H1 (cell line): ENCODE measurements at regions not wholly inside any gene's neighbourhood (a gene's known extent, or its start where the extent isn't known, plus 50 kb on each side); places are given as distances from the start of the nearest gene placed in this dataset.

Source experiments
- CTCF ChIA-PET: fragments of 300-600 bp; sonication (Branson Sonifier 250); formaldehyde crosslinking; loops from one replicate; lab custom pipeline; 2021; ENCODE audit not compliant: partially characterized antibody; lab: Charles Lee
- POLR2A ChIA-PET: fragments of 300-600 bp; sonication (Branson Sonifier 250); formaldehyde crosslinking; loops from one replicate; lab custom pipeline; 2021; ENCODE audit warnings: inconsistent platforms; ENCODE audit not compliant: partially characterized antibody; lab: Charles Lee
- DNase-seq, 2 experiments: peaks; one replicate each; pipeline versions ENCODE4 v3.0.0 to v3.0.0-alpha.2; 2010 to 2022; ENCODE audit warnings: low spot score in 2 of 2, low read depth in 1 of 2, mixed read lengths in 1 of 2
- FAIRE-seq: peaks from 2 replicates; lab custom pipeline; 2011; peaks lifted over from hg19 to GRCh38; lab: Jason Lieb, UNC
- H2AFZ ChIP-seq: 2 replicates; pipeline ENCODE4 v1.8.1; 2012; ENCODE audit warnings: low read length, inconsistent platforms
- H2AK5ac ChIP-seq: 2 replicates; pipeline ENCODE4 v1.6.1; 2013; ENCODE audit warnings: low read depth, low read length
- H2BK120ac ChIP-seq: replicated peaks from 2 replicates; pipeline ENCODE3; 2013; ENCODE audit warnings: low read depth, low read length, inconsistent platforms
- H2BK12ac ChIP-seq: 2 replicates; pipeline ENCODE4 v1.6.1; 2013; ENCODE audit warnings: low read depth, low read length
- H2BK15ac ChIP-seq: 2 replicates; pipeline ENCODE4 v1.6.1; 2013; ENCODE audit warnings: low read length
- H2BK20ac ChIP-seq: 2 replicates; pipeline ENCODE4 v1.6.1; 2013; ENCODE audit warnings: low read length
- H2BK5ac ChIP-seq: 2 replicates; pipeline ENCODE4 v1.6.1; 2013; ENCODE audit warnings: low read depth, low read length
- H3K14ac ChIP-seq: 2 replicates; pipeline ENCODE4 v1.6.1; 2013; ENCODE audit warnings: inconsistent platforms; ENCODE audit not compliant: insufficient read length
- H3K18ac ChIP-seq: 2 replicates; pipeline ENCODE4 v1.6.1; 2013; ENCODE audit warnings: low read length; ENCODE audit errors: extremely low read depth
- H3K23ac ChIP-seq: 2 replicates; pipeline ENCODE4 v1.6.1; 2013; ENCODE audit warnings: inconsistent platforms; ENCODE audit not compliant: insufficient read length
- H3K23me2 ChIP-seq: 2 replicates; pipeline ENCODE4 v1.6.1; 2013; ENCODE audit warnings: low read depth, low read length
- H3K27ac ChIP-seq: 2 replicates; pipeline ENCODE4 v1.6.1; 2011; ENCODE audit warnings: low read depth, low read length, inconsistent platforms
- H3K27me3 ChIP-seq, 4 experiments: replicated peaks in 1 of 4; 1 replicate in 1 of 4; 2 replicates in 3 of 4; pipeline versions ENCODE4 v1.6.1 to v1.8.1; 2011 to 2013; ENCODE audit warnings: low read length in 3 of 4, mild to moderate bottlenecking in 3 of 4, inconsistent platforms in 2 of 4, mixed read lengths in 2 of 4, moderate library complexity in 1 of 4; ENCODE audit not compliant: control insufficient read depth in 3 of 4, insufficient read depth in 3 of 4; ENCODE audit errors: extremely low read depth in 1 of 4
- H3K36me3 ChIP-seq, 4 experiments: 2 replicates each; pipeline versions ENCODE4 v1.6.1 to v1.8.1; 2011 to 2013; ENCODE audit warnings: mild to moderate bottlenecking in 4 of 4, low read length in 3 of 4, moderate library complexity in 2 of 4, control low read depth in 1 of 4, inconsistent platforms in 1 of 4; ENCODE audit not compliant: insufficient read depth in 4 of 4, control insufficient read depth in 2 of 4
- H3K4ac ChIP-seq: replicated peaks from 2 replicates; pipeline ENCODE3; 2013; ENCODE audit warnings: low read length, low read depth, mixed read lengths, inconsistent platforms; ENCODE audit not compliant: insufficient read length
- H3K4me1 ChIP-seq, 4 experiments: replicated peaks in 1 of 4; 1 replicate in 1 of 4; 2 replicates in 3 of 4; pipeline versions ENCODE4 v1.6.1 to v1.8.1; 2011 to 2013; ENCODE audit warnings: low read length in 3 of 4, inconsistent platforms in 2 of 4, mixed read lengths in 1 of 4; ENCODE audit not compliant: insufficient read depth in 4 of 4, control insufficient read depth in 3 of 4
- H3K4me2 ChIP-seq, 2 experiments: 2 replicates each; pipeline versions ENCODE4 v1.6.1 to v1.8.1; 2011 to 2013; ENCODE audit warnings: low read depth in 2 of 2, low read length in 2 of 2, control low read depth in 1 of 2, inconsistent platforms in 1 of 2, mild to moderate bottlenecking in 1 of 2; ENCODE audit not compliant: insufficient read depth in 1 of 2
- H3K4me3 ChIP-seq, 4 experiments: fragments of 200-600, 300-600 bp in 1 of 4; sonication (generic), shearing (Covaris generic), sonication (Bioruptor Twin) in 1 of 4; 2 replicates each; pipeline versions ENCODE4 v1.5.1 to v1.8.1; 2011 to 2016; ENCODE audit warnings: low read length in 4 of 4, low read depth in 3 of 4, control low read depth in 2 of 4, inconsistent platforms in 2 of 4, mild to moderate bottlenecking in 2 of 4, mixed read lengths in 1 of 4, moderate library complexity in 1 of 4; ENCODE audit not compliant: insufficient read depth in 2 of 4; ENCODE audit errors: extremely low read depth in 1 of 4
- H3K56ac ChIP-seq: replicated peaks from 2 replicates; pipeline ENCODE3; 2013; ENCODE audit warnings: low read depth, mild to moderate bottlenecking, mixed read lengths, low read length, inconsistent platforms; ENCODE audit not compliant: insufficient read length
- H3K79me1 ChIP-seq: 2 replicates; pipeline ENCODE4 v1.6.1; 2013; ENCODE audit warnings: low read depth, low read length, control low read depth
- H3K79me2 ChIP-seq, 2 experiments: 2 replicates each; pipeline versions ENCODE4 v1.6.1 to v1.8.1; 2012 to 2013; ENCODE audit warnings: low read length in 2 of 2, mild to moderate bottlenecking in 2 of 2, inconsistent platforms in 1 of 2; ENCODE audit not compliant: insufficient read depth in 2 of 2, control insufficient read depth in 1 of 2
- H3K9ac ChIP-seq, 4 experiments: replicated peaks in 1 of 4; 1 replicate in 1 of 4; 2 replicates in 3 of 4; pipeline versions ENCODE4 v1.6.1 to v1.8.1; 2011 to 2013; ENCODE audit warnings: low read depth in 3 of 4, low read length in 3 of 4, control low read depth in 2 of 4, mild to moderate bottlenecking in 2 of 4, moderate library complexity in 2 of 4, inconsistent platforms in 1 of 4; ENCODE audit errors: extremely low read depth in 1 of 4
- H3K9me3 ChIP-seq, 2 experiments: 2 replicates each; pipeline versions ENCODE4 v1.6.1 to v1.8.1; 2012 to 2013; ENCODE audit warnings: mild to moderate bottlenecking in 2 of 2, moderate library complexity in 2 of 2, control low read depth in 1 of 2, inconsistent platforms in 1 of 2, low read depth in 1 of 2, low read length in 1 of 2, mixed read lengths in 1 of 2; ENCODE audit not compliant: insufficient read depth in 2 of 2
- H4K20me1 ChIP-seq, 2 experiments: replicated peaks in 1 of 2; 2 replicates each; pipeline versions ENCODE3 to v1.8.1; 2011 to 2013; ENCODE audit warnings: inconsistent platforms in 2 of 2, low read length in 2 of 2, mild to moderate bottlenecking in 1 of 2; ENCODE audit not compliant: insufficient read depth in 2 of 2, control insufficient read depth in 1 of 2
- H4K5ac ChIP-seq: 2 replicates; pipeline ENCODE4 v1.6.1; 2013; ENCODE audit warnings: low read length, low read depth, mixed read lengths, inconsistent platforms; ENCODE audit not compliant: insufficient read length
- H4K8ac ChIP-seq: 2 replicates; pipeline ENCODE4 v1.8.0; 2013; ENCODE audit warnings: mild to moderate bottlenecking, moderate library complexity, low read length, inconsistent platforms; ENCODE audit not compliant: insufficient read depth; ENCODE audit errors: extremely low read depth
- H4K91ac ChIP-seq: replicated peaks from 2 replicates; pipeline ENCODE3; 2013; ENCODE audit warnings: low read length, mixed read lengths, inconsistent platforms; ENCODE audit not compliant: insufficient read length
- BCL11A ChIP-seq, 2 experiments: IDR thresholded peaks; one replicate each; pipeline ENCODE4 v1.6.1; 2011; ENCODE audit warnings: low read depth in 2 of 2, low read length in 2 of 2, mild to moderate bottlenecking in 2 of 2
- CEBPB ChIP-seq: IDR thresholded peaks from 2 replicates; pipeline ENCODE4 v1.6.1; 2012; ENCODE audit warnings: low read depth, low read length
- CHD2 ChIP-seq: IDR thresholded peaks from 2 replicates; pipeline ENCODE4 v1.6.1; 2012; ENCODE audit warnings: low read length, improper control_type of control experiment
- EGR1 ChIP-seq: IDR thresholded peaks from 2 replicates; pipeline ENCODE4 v1.6.1; 2011; ENCODE audit warnings: low read depth, low read length, borderline replicate concordance
- HDAC6 ChIP-seq: IDR thresholded peaks from one replicate; pipeline ENCODE4 v1.7.1; 2012; ENCODE audit warnings: low read depth, mild to moderate bottlenecking, inconsistent platforms, low read length, moderate library complexity
- KDM1A ChIP-seq: fragments of 200-600, 300-600 bp; sonication (generic); IDR thresholded peaks from 2 replicates; pipeline ENCODE4 v1.7.1; 2016; ENCODE audit warnings: mild to moderate bottlenecking, low read length, borderline replicate concordance
- NANOG ChIP-seq: IDR thresholded peaks from 2 replicates; pipeline ENCODE4 v1.6.1; 2011; ENCODE audit warnings: low read length, low read depth, mild to moderate bottlenecking, inconsistent platforms; ENCODE audit not compliant: insufficient read depth, poor library complexity, severe bottlenecking
- PHF8 ChIP-seq: fragments of 200-600 bp; sonication (generic); conservative IDR thresholded peaks from 2 replicates; pipeline ENCODE4 v1.7.1; 2012; ENCODE audit warnings: low read depth, mild to moderate bottlenecking, inconsistent platforms, low read length, moderate library complexity
- POLR2A ChIP-seq, 2 experiments: IDR thresholded peaks; 1 replicate in 1 of 2; 2 replicates in 1 of 2; pipeline ENCODE4 v1.6.1; 2011; ENCODE audit warnings: low read depth in 2 of 2, low read length in 2 of 2, mild to moderate bottlenecking in 2 of 2; ENCODE audit errors: control extremely low read depth in 1 of 2
- SAP30 ChIP-seq: fragments of 300-600 bp; sonication (generic); IDR thresholded peaks from 2 replicates; pipeline ENCODE4 v1.7.1; 2012; ENCODE audit warnings: low read length, moderate library complexity, mild to moderate bottlenecking, inconsistent platforms; ENCODE audit not compliant: insufficient read depth, insufficient replicate concordance
- SIRT6 ChIP-seq: IDR thresholded peaks from one replicate; pipeline ENCODE4 v1.7.1; 2012; ENCODE audit warnings: low read length, inconsistent platforms
- SIX5 ChIP-seq: IDR thresholded peaks from 2 replicates; pipeline ENCODE4 v1.6.1; 2011; ENCODE audit warnings: mild to moderate bottlenecking, low read depth, low read length
- SP1 ChIP-seq: IDR thresholded peaks from 2 replicates; pipeline ENCODE4 v1.6.1; 2011; ENCODE audit warnings: low read depth, low read length
- SP2 ChIP-seq: IDR thresholded peaks from 2 replicates; pipeline ENCODE4 v1.6.1; 2012; ENCODE audit warnings: mild to moderate bottlenecking, low read length, inconsistent platforms
- TBP ChIP-seq: IDR thresholded peaks from 2 replicates; pipeline ENCODE4 v1.6.1; 2011; ENCODE audit warnings: low read depth, low read length, improper control_type of control experiment
- WGBS, 2 experiments: shearing (Covaris generic) in 1 of 2; methylation state at CpG; one replicate each; pipeline versions ENCODE4 v1.1.6 to v1.1.7; 2013 to 2015; ENCODE audit warnings: low lambda C conversion rate in 2 of 2, mixed read lengths in 2 of 2, inconsistent platforms in 1 of 2, low coverage in 1 of 2, missing lambda C conversion rate in 1 of 2; ENCODE audit not compliant: insufficient replicate concordance in 2 of 2, insufficient coverage in 1 of 2, insufficient read length in 1 of 2; ENCODE audit errors: extremely low coverage in 1 of 2, missing lambda C conversion rate in 1 of 2; 5-methylcytosine and 5-hydroxymethylcytosine counted together

GRCh38 chr2:126837966-126838715, 60.5 kb upstream of the TEX51 start:
- H3K27me3 ChIP-seq = no peaks in the 10 kb centered on the region
- no peak overlapping the region for H4K91ac ChIP-seq

More at GRCh38 chr2:126837966-126838715, 60.5 kb upstream of the TEX51 start:
- POLR2A ChIA-PET = no interaction called here
- DNase-seq (no peak), FAIRE-seq (no peak)
- H2BK12ac ChIP-seq = no peak overlapping the region
- no peaks in the 10 kb centered on the region for H3K36me3 ChIP-seq
- H3K4me2 ChIP-seq = no peak overlapping the region
- no peak overlapping the region for H4K8ac ChIP-seq
- no peak overlapping the region for H2BK20ac ChIP-seq
- H2AK5ac ChIP-seq = no peak overlapping the region
- no peaks in the 10 kb centered on the region for H3K79me2 ChIP-seq
- 92% methylated on average over 11 of the region's 11 CpGs; no CpG with 5 or more reads in 1 of the 2 experiments for WGBS, 2 experiments
- CTCF ChIA-PET = interaction anchor here (0.6 to 3.9 kb wide), 12 partner anchors 10 to 367 kb away, joined by 3 to 20 read pairs (median 4); no protein-coding TSS in a partner anchor
- no peak overlapping the region for H3K4me3 ChIP-seq
- no peak overlapping the region for H3K14ac ChIP-seq
- no peak overlapping the region for H2BK5ac ChIP-seq
- H4K20me1 ChIP-seq = peaks cover 0 to 3% of the 10 kb centered on the region in 2 experiments
- no peak overlapping the region for H3K9ac ChIP-seq
- H3K27ac ChIP-seq = no peak overlapping the region
- no peak overlapping the region for H4K5ac ChIP-seq
- no peak overlapping the region for H2BK15ac ChIP-seq
- H3K79me1 ChIP-seq = no peaks in the 10 kb centered on the region
- H2BK120ac ChIP-seq = no peak overlapping the region
- no peak overlapping the region for H3K4ac ChIP-seq
- no peak overlapping the region for H3K23ac ChIP-seq
- no peaks in the 10 kb centered on the region for H3K9me3 ChIP-seq
- no peak overlapping the region for H2AFZ ChIP-seq
- H3K4me1 ChIP-seq = no peaks in the 10 kb centered on the region; a peak in 1 of 7 replicates
- peaks cover 9% of the 10 kb centered on the region; the same call in 1 of the 2 replicates for H3K23me2 ChIP-seq
- no peak for TF ChIP-seq SIRT6
- no peak for TF ChIP-seq HDAC6
- no peak for TF ChIP-seq SAP30
- TF ChIP-seq TBP = no peak
- no peak for TF ChIP-seq EGR1
- no peak for TF ChIP-seq SP1
- TF ChIP-seq CEBPB = no peak
- TF ChIP-seq SP2 = no peak
- no peak for TF ChIP-seq BCL11A (IDR thresholded peaks at IDR 0.05; ENCODE audit: low read depth in 2 of 2, low read length in 2 of 2)
- no peak for TF ChIP-seq KDM1A
- no peak for TF ChIP-seq NANOG
- TF ChIP-seq PHF8 = no peak
- TF ChIP-seq SIX5 = no peak
- no peak for TF ChIP-seq CHD2
- TF ChIP-seq POLR2A (IDR thresholded peaks at IDR 0.05; ENCODE audit: control extremely low read depth in 1 of 2, low read depth in 2 of 2, low read length in 2 of 2) = no peak
- H3K56ac ChIP-seq = no peak overlapping the region
- no peak overlapping the region for H3K18ac ChIP-seq
